H1 (cell line): ENCODE measurements at regions not wholly inside any gene's neighbourhood (a gene's known extent, or its start where the extent isn't known, plus 50 kb on each side); places are given as distances from the start of the nearest gene placed in this dataset.
A peak's percentile ranks its signal among the peaks of the same experiment; 100 is the strongest.

Experiments used
- CTCF ChIA-PET: fragments of 300-600 bp; sonication (Branson Sonifier 250); formaldehyde crosslinking; loops from one replicate; lab custom pipeline; 2021; ENCODE audit not compliant: partially characterized antibody; lab: Charles Lee
- POLR2A ChIA-PET: fragments of 300-600 bp; sonication (Branson Sonifier 250); formaldehyde crosslinking; loops from one replicate; lab custom pipeline; 2021; ENCODE audit warnings: inconsistent platforms; ENCODE audit not compliant: partially characterized antibody; lab: Charles Lee
- DNase-seq, 2 experiments: peaks; one replicate each; pipeline versions ENCODE4 v3.0.0 to v3.0.0-alpha.2; 2010 to 2022; ENCODE audit warnings: low spot score in 2 of 2, low read depth in 1 of 2, mixed read lengths in 1 of 2
- FAIRE-seq: peaks from 2 replicates; lab custom pipeline; 2011; peaks lifted over from hg19 to GRCh38; lab: Jason Lieb, UNC
- H2AFZ ChIP-seq: 2 replicates; pipeline ENCODE4 v1.8.1; 2012; ENCODE audit warnings: low read length, inconsistent platforms
- H2AK5ac ChIP-seq: 2 replicates; pipeline ENCODE4 v1.6.1; 2013; ENCODE audit warnings: low read depth, low read length
- H2BK120ac ChIP-seq: replicated peaks from 2 replicates; pipeline ENCODE3; 2013; ENCODE audit warnings: low read depth, low read length, inconsistent platforms
- H2BK12ac ChIP-seq: 2 replicates; pipeline ENCODE4 v1.6.1; 2013; ENCODE audit warnings: low read depth, low read length
- H2BK15ac ChIP-seq: 2 replicates; pipeline ENCODE4 v1.6.1; 2013; ENCODE audit warnings: low read length
- H2BK20ac ChIP-seq: 2 replicates; pipeline ENCODE4 v1.6.1; 2013; ENCODE audit warnings: low read length
- H2BK5ac ChIP-seq: 2 replicates; pipeline ENCODE4 v1.6.1; 2013; ENCODE audit warnings: low read depth, low read length
- H3K14ac ChIP-seq: 2 replicates; pipeline ENCODE4 v1.6.1; 2013; ENCODE audit warnings: inconsistent platforms; ENCODE audit not compliant: insufficient read length
- H3K18ac ChIP-seq: 2 replicates; pipeline ENCODE4 v1.6.1; 2013; ENCODE audit warnings: low read length; ENCODE audit errors: extremely low read depth
- H3K23ac ChIP-seq: 2 replicates; pipeline ENCODE4 v1.6.1; 2013; ENCODE audit warnings: inconsistent platforms; ENCODE audit not compliant: insufficient read length
- H3K23me2 ChIP-seq: 2 replicates; pipeline ENCODE4 v1.6.1; 2013; ENCODE audit warnings: low read depth, low read length
- H3K27ac ChIP-seq: 2 replicates; pipeline ENCODE4 v1.6.1; 2011; ENCODE audit warnings: low read depth, low read length, inconsistent platforms
- H3K27me3 ChIP-seq, 4 experiments: replicated peaks in 1 of 4; 1 replicate in 1 of 4; 2 replicates in 3 of 4; pipeline versions ENCODE4 v1.6.1 to v1.8.1; 2011 to 2013; ENCODE audit warnings: low read length in 3 of 4, mild to moderate bottlenecking in 3 of 4, inconsistent platforms in 2 of 4, mixed read lengths in 2 of 4, moderate library complexity in 1 of 4; ENCODE audit not compliant: control insufficient read depth in 3 of 4, insufficient read depth in 3 of 4; ENCODE audit errors: extremely low read depth in 1 of 4
- H3K36me3 ChIP-seq, 4 experiments: 2 replicates each; pipeline versions ENCODE4 v1.6.1 to v1.8.1; 2011 to 2013; ENCODE audit warnings: mild to moderate bottlenecking in 4 of 4, low read length in 3 of 4, moderate library complexity in 2 of 4, control low read depth in 1 of 4, inconsistent platforms in 1 of 4; ENCODE audit not compliant: insufficient read depth in 4 of 4, control insufficient read depth in 2 of 4
- H3K4ac ChIP-seq: replicated peaks from 2 replicates; pipeline ENCODE3; 2013; ENCODE audit warnings: low read length, low read depth, mixed read lengths, inconsistent platforms; ENCODE audit not compliant: insufficient read length
- H3K4me1 ChIP-seq, 4 experiments: replicated peaks in 1 of 4; 1 replicate in 1 of 4; 2 replicates in 3 of 4; pipeline versions ENCODE4 v1.6.1 to v1.8.1; 2011 to 2013; ENCODE audit warnings: low read length in 3 of 4, inconsistent platforms in 2 of 4, mixed read lengths in 1 of 4; ENCODE audit not compliant: insufficient read depth in 4 of 4, control insufficient read depth in 3 of 4
- H3K4me2 ChIP-seq, 2 experiments: 2 replicates each; pipeline versions ENCODE4 v1.6.1 to v1.8.1; 2011 to 2013; ENCODE audit warnings: low read depth in 2 of 2, low read length in 2 of 2, control low read depth in 1 of 2, inconsistent platforms in 1 of 2, mild to moderate bottlenecking in 1 of 2; ENCODE audit not compliant: insufficient read depth in 1 of 2
- H3K4me3 ChIP-seq, 4 experiments: fragments of 200-600, 300-600 bp in 1 of 4; sonication (generic), shearing (Covaris generic), sonication (Bioruptor Twin) in 1 of 4; 2 replicates each; pipeline versions ENCODE4 v1.5.1 to v1.8.1; 2011 to 2016; ENCODE audit warnings: low read length in 4 of 4, low read depth in 3 of 4, control low read depth in 2 of 4, inconsistent platforms in 2 of 4, mild to moderate bottlenecking in 2 of 4, mixed read lengths in 1 of 4, moderate library complexity in 1 of 4; ENCODE audit not compliant: insufficient read depth in 2 of 4; ENCODE audit errors: extremely low read depth in 1 of 4
- H3K56ac ChIP-seq: replicated peaks from 2 replicates; pipeline ENCODE3; 2013; ENCODE audit warnings: low read depth, mild to moderate bottlenecking, mixed read lengths, low read length, inconsistent platforms; ENCODE audit not compliant: insufficient read length
- H3K79me1 ChIP-seq: 2 replicates; pipeline ENCODE4 v1.6.1; 2013; ENCODE audit warnings: low read depth, low read length, control low read depth
- H3K79me2 ChIP-seq, 2 experiments: 2 replicates each; pipeline versions ENCODE4 v1.6.1 to v1.8.1; 2012 to 2013; ENCODE audit warnings: low read length in 2 of 2, mild to moderate bottlenecking in 2 of 2, inconsistent platforms in 1 of 2; ENCODE audit not compliant: insufficient read depth in 2 of 2, control insufficient read depth in 1 of 2
- H3K9ac ChIP-seq, 4 experiments: replicated peaks in 1 of 4; 1 replicate in 1 of 4; 2 replicates in 3 of 4; pipeline versions ENCODE4 v1.6.1 to v1.8.1; 2011 to 2013; ENCODE audit warnings: low read depth in 3 of 4, low read length in 3 of 4, control low read depth in 2 of 4, mild to moderate bottlenecking in 2 of 4, moderate library complexity in 2 of 4, inconsistent platforms in 1 of 4; ENCODE audit errors: extremely low read depth in 1 of 4
- H3K9me3 ChIP-seq, 2 experiments: 2 replicates each; pipeline versions ENCODE4 v1.6.1 to v1.8.1; 2012 to 2013; ENCODE audit warnings: mild to moderate bottlenecking in 2 of 2, moderate library complexity in 2 of 2, control low read depth in 1 of 2, inconsistent platforms in 1 of 2, low read depth in 1 of 2, low read length in 1 of 2, mixed read lengths in 1 of 2; ENCODE audit not compliant: insufficient read depth in 2 of 2
- H4K20me1 ChIP-seq, 2 experiments: replicated peaks in 1 of 2; 2 replicates each; pipeline versions ENCODE3 to v1.8.1; 2011 to 2013; ENCODE audit warnings: inconsistent platforms in 2 of 2, low read length in 2 of 2, mild to moderate bottlenecking in 1 of 2; ENCODE audit not compliant: insufficient read depth in 2 of 2, control insufficient read depth in 1 of 2
- H4K5ac ChIP-seq: 2 replicates; pipeline ENCODE4 v1.6.1; 2013; ENCODE audit warnings: low read length, low read depth, mixed read lengths, inconsistent platforms; ENCODE audit not compliant: insufficient read length
- H4K8ac ChIP-seq: 2 replicates; pipeline ENCODE4 v1.8.0; 2013; ENCODE audit warnings: mild to moderate bottlenecking, moderate library complexity, low read length, inconsistent platforms; ENCODE audit not compliant: insufficient read depth; ENCODE audit errors: extremely low read depth
- H4K91ac ChIP-seq: replicated peaks from 2 replicates; pipeline ENCODE3; 2013; ENCODE audit warnings: low read length, mixed read lengths, inconsistent platforms; ENCODE audit not compliant: insufficient read length
- ASH2L ChIP-seq: fragments of 200-600, 300-600 bp; sonication (generic); IDR thresholded peaks from one replicate; pipeline ENCODE4 v1.7.1; 2017; ENCODE audit warnings: low read length
- CEBPB ChIP-seq: IDR thresholded peaks from 2 replicates; pipeline ENCODE4 v1.6.1; 2012; ENCODE audit warnings: low read depth, low read length
- CHD1 ChIP-seq: IDR thresholded peaks from 2 replicates; pipeline ENCODE4 v1.6.1; 2012; ENCODE audit warnings: low read depth, low read length, improper control_type of control experiment
- CTBP2 ChIP-seq: IDR thresholded peaks from 2 replicates; pipeline ENCODE4 v1.7.0; 2011; ENCODE audit warnings: borderline replicate concordance, mild to moderate bottlenecking, moderate library complexity, mixed read lengths, low read length; ENCODE audit not compliant: insufficient read depth, insufficient read length
- EZH2 ChIP-seq: fragments of 200-600 bp; sonication (generic); IDR thresholded peaks from 2 replicates; pipeline ENCODE4 v1.7.1; 2012; ENCODE audit warnings: low read depth, mild to moderate bottlenecking, moderate library complexity, low read length, inconsistent platforms; ENCODE audit not compliant: severe bottlenecking
- FOSL1 ChIP-seq: IDR thresholded peaks from 2 replicates; pipeline ENCODE4 v1.6.1; 2011; ENCODE audit warnings: mild to moderate bottlenecking, low read depth, low read length, moderate library complexity; ENCODE audit not compliant: insufficient read depth
- HDAC2 ChIP-seq, 2 experiments: fragments of 300-600 bp in 1 of 2; sonication (generic) in 1 of 2; IDR thresholded peaks; 2 replicates each; pipeline ENCODE4 v1.6.1; 2011 to 2012; ENCODE audit warnings: low read depth in 2 of 2, low read length in 2 of 2, mild to moderate bottlenecking in 2 of 2, moderate library complexity in 2 of 2, borderline replicate concordance in 1 of 2, inconsistent platforms in 1 of 2
- KDM1A ChIP-seq: fragments of 200-600, 300-600 bp; sonication (generic); IDR thresholded peaks from 2 replicates; pipeline ENCODE4 v1.7.1; 2016; ENCODE audit warnings: mild to moderate bottlenecking, low read length, borderline replicate concordance
- POLR2AphosphoS5 ChIP-seq: IDR thresholded peaks from 2 replicates; pipeline ENCODE4 v1.6.1; 2011; ENCODE audit warnings: low read depth, low read length
- RBBP5 ChIP-seq: IDR thresholded peaks from 2 replicates; pipeline ENCODE4 v1.7.1; 2012; ENCODE audit warnings: low read depth, mild to moderate bottlenecking, inconsistent platforms, low read length, moderate library complexity, borderline replicate concordance
- SRF ChIP-seq: IDR thresholded peaks from 2 replicates; pipeline ENCODE4 v1.6.1; 2011; ENCODE audit warnings: mild to moderate bottlenecking, low read depth, low read length, moderate library complexity
- WGBS, 2 experiments: shearing (Covaris generic) in 1 of 2; methylation state at CpG; one replicate each; pipeline versions ENCODE4 v1.1.6 to v1.1.7; 2013 to 2015; ENCODE audit warnings: low lambda C conversion rate in 2 of 2, mixed read lengths in 2 of 2, inconsistent platforms in 1 of 2, low coverage in 1 of 2, missing lambda C conversion rate in 1 of 2; ENCODE audit not compliant: insufficient replicate concordance in 2 of 2, insufficient coverage in 1 of 2, insufficient read length in 1 of 2; ENCODE audit errors: extremely low coverage in 1 of 2, missing lambda C conversion rate in 1 of 2; 5-methylcytosine and 5-hydroxymethylcytosine counted together
- TF ChIP-seq, protein P1 (sequence below): IDR thresholded peaks from 2 replicates; pipeline ENCODE4 v1.6.1; 2012; ENCODE audit warnings: inconsistent platforms

DNA sequence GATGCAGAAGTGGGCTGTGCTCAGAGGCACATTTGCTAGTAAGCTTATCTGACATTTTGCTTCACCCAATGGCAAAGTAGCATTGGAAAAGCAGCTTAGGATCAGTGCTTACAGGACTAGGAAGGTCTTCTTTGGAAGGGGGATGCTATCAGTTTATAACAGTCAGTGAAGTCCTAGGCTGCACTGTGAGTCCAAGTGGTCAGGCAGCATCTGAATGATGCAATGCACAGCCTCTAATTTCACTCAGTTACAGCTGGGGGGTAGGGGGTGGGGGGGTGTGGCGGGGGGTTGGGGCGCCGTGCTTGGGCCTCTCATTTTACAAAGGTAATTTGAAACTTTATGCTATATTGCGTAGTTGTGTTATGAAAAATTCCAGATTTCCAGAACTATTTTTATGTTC lies 652.3 kb upstream of the MGMT start:
- Histone ChIP-seq H3K23me2 (peaks cover 7% of the 10 kb centered on the region; the same call in 1 of the 2 replicates), H3K4me2 (no peak overlapping the region), H3K36me3 (no peaks in the 10 kb centered on the region), H3K9me3 (no peaks in the 10 kb centered on the region), H2AFZ (0 out of 2 replicates have a peak overlapping the region, but pooled peaks have one; percentile 44), H2BK5ac (no peak overlapping the region)
- TF ChIP-seq HDAC2 (IDR thresholded peaks at IDR 0.05; ENCODE audit: borderline replicate concordance in 1 of 2, low read depth in 2 of 2, low read length in 2 of 2) (no peak), EZH2 (no peak), CTBP2 (no peak), KDM1A (no peak), RBBP5 (no peak), CEBPB (no peak), SRF (no peak), CHD1 (no peak), POLR2AphosphoS5 (no peak), FOSL1 (no peak), ASH2L (no peak)
- TF ChIP-seq, protein P1, sequence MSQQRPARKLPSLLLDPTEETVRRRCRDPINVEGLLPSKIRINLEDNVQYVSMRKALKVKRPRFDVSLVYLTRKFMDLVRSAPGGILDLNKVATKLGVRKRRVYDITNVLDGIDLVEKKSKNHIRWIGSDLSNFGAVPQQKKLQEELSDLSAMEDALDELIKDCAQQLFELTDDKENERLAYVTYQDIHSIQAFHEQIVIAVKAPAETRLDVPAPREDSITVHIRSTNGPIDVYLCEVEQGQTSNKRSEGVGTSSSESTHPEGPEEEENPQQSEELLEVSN = no peak
- TF ChIP-seq, all 59 proteins: peak for 0
- Histone ChIP-seq H3K14ac (no peak overlapping the region), H3K27me3 (no peaks in the 10 kb centered on the region), H4K5ac (no peak overlapping the region), H2BK20ac (no peak overlapping the region), H2AK5ac (no peak overlapping the region), H2BK12ac (no peak overlapping the region), H3K79me1 (no peaks in the 10 kb centered on the region), H3K9ac (no peak overlapping the region), H3K27ac (no peak overlapping the region), H3K56ac (no peak overlapping the region), H4K91ac (no peak overlapping the region), H3K18ac (no peak overlapping the region), H4K20me1 (no peaks in the 10 kb centered on the region), H3K4me1 (no peaks in the 10 kb centered on the region), H3K79me2 (no peaks in the 10 kb centered on the region), H3K23ac (no peak overlapping the region), H2BK15ac (no peak overlapping the region), H2BK120ac (no peak overlapping the region), H3K4ac (no peak overlapping the region), H3K4me3 (no peak overlapping the region), H4K8ac (no peak overlapping the region)
- DNase-seq (no peak), FAIRE-seq (no peak)
- 60% methylated on average over 1 of the region's 4 CpGs; no CpG with 5 or more reads in 1 of the 2 experiments for WGBS, 2 experiments
- CTCF ChIA-PET = interaction anchor here (0.7 to 2.1 kb wide), 3 partner anchors 10 to 605 kb away, joined by 3 to 8 read pairs (median 3); no protein-coding TSS in a partner anchor
- POLR2A ChIA-PET = no interaction called here
